ENCODE measurements at regions not wholly inside any gene's neighbourhood (a gene's known extent, or its start where the extent isn't known, plus 50 kb on each side); places are given as distances from the start of the nearest gene placed in this dataset.

DNA sequence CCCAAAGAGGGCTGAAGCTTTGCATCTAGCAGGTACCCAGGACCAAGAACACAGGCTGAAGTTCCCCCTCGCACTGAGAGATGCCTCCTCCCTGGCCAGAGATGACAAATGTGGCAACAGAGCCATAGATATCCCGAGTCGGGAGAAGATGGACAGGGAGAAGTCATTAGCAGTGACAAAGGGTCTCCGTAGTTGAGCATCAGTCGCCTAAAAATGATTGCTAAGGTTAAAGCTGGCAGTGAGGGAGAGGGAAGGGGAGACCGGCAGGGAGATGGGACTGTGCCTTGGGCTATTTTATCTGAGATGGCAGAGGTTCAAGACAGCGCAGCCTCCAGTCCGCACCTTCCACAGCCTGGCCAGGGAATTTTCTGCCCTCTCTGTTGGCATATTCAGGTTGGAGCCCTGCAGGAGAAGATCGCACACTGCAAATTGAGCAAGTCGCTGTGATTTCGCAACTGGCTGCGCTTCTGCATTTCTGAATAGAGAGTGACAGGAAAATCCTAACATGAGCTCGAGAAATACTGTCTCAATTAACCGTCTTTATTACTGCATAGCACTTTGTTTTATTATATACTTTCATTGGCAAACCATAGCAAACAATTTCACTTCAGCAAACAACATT lies 238.9 kb upstream of the GPR26 start:
- no peaks in the 10 kb centered on the region for H3K4me1 ChIP-seq (replicated peaks)
- no peaks in the 10 kb centered on the region for H3K9me3 ChIP-seq (replicated peaks)
- H3K4me3 ChIP-seq, result no peak overlapping the region
- peaks cover 28% of the 10 kb centered on the region for H3K27me3 ChIP-seq (replicated peaks)
- no peak overlapping the region for H3K27ac ChIP-seq
- H3K36me3 ChIP-seq, result no peaks in the 10 kb centered on the region
- no peak for DNase-seq (ENCODE audit: low read depth in 1 of 2, low spot score in 2 of 2)

DNA sequence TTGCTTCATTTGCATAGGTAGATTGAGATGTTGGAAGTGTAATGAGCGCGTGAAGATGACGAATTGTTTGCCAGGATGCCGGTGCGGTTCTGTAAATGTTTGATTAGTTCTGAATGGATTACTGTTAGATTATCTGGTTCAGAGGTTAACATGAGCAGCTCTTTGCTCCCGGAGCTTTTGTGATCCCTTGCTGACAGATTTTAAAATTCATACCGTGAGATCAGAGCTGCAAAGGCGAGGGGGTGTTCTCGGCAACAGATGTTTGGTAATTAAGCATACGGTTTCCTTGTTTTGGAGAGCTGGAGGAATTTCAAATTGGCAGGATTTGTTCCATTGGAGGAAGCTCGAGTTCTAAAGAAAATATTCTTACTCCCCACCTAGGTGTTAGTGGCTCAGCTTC lies 237.8 kb upstream of the GPR26 start:
- no peak overlapping the region for H3K27ac ChIP-seq
- no peaks in the 10 kb centered on the region for H3K9me3 ChIP-seq (replicated peaks)
- no peaks in the 10 kb centered on the region for H3K36me3 ChIP-seq
- H3K27me3 ChIP-seq (replicated peaks), result peaks cover 28% of the 10 kb centered on the region
- no peaks in the 10 kb centered on the region for H3K4me1 ChIP-seq (replicated peaks)
- DNase-seq (ENCODE audit: low read depth in 1 of 2, low spot score in 2 of 2), result no peak
- no peak overlapping the region for H3K4me3 ChIP-seq

DNA sequence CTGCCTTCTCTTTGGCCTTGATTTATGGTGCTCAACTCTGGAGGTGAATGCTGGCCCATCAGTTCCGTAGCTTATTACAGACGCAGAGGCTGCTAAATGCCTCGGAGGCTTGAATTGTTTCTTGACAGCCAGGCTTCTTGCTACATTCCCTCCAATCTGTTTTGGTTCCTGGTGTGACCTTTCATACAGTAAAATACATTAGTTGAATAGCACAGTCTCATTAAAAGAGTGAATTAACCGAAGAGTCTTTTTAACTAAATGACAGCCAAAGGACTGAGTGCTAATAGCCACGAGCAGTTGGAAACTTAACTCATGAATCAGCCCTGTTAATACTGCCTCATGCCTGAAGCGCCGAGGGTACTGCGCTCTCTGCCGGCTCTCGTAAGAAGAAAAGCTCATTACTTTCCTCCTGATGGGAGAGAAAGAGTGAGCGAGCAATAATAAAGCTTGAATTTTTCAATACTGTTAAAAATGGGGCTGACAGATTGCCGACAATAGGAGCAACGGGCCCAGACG lies 236.4 kb upstream of the GPR26 start:
- H3K27me3 ChIP-seq (replicated peaks), result peaks cover 28% of the 10 kb centered on the region
- no peak overlapping the region for H3K4me3 ChIP-seq
- no peaks in the 10 kb centered on the region for H3K9me3 ChIP-seq (replicated peaks)
- DNase-seq (ENCODE audit: low read depth in 1 of 2, low spot score in 2 of 2), result no peak
- H3K36me3 ChIP-seq, result no peaks in the 10 kb centered on the region
- H3K4me1 ChIP-seq (replicated peaks), result no peaks in the 10 kb centered on the region
- no peak overlapping the region for H3K27ac ChIP-seq

DNA sequence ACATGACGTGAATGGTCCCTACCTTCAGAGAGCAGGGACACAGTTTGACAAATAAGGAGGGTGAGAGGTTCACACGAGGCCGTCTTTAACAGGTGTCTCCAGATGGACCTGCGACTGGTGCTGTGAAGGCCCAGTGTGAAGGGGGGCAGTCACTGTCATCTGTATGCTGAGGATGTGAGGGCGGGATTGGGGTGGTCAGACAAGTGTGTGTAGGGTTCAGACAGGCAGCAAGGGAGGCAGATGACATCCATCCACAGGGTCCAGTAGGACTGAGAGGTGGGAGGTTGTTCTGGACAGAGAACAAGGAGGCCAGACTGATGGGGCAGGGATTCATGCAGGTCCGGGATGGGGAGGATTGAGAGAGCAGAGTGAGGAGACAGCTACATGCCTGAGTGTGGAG lies 232.6 kb upstream of the GPR26 start:
- no peaks in the 10 kb centered on the region for H3K9me3 ChIP-seq (replicated peaks)
- DNase-seq (ENCODE audit: low read depth in 1 of 2, low spot score in 2 of 2), result no peak
- no peaks in the 10 kb centered on the region for H3K36me3 ChIP-seq
- H3K4me1 ChIP-seq (replicated peaks), result no peaks in the 10 kb centered on the region
- no peak overlapping the region for H3K4me3 ChIP-seq
- no peak overlapping the region for H3K27ac ChIP-seq
- peaks cover 8% of the 10 kb centered on the region for H3K27me3 ChIP-seq (replicated peaks)

DNA sequence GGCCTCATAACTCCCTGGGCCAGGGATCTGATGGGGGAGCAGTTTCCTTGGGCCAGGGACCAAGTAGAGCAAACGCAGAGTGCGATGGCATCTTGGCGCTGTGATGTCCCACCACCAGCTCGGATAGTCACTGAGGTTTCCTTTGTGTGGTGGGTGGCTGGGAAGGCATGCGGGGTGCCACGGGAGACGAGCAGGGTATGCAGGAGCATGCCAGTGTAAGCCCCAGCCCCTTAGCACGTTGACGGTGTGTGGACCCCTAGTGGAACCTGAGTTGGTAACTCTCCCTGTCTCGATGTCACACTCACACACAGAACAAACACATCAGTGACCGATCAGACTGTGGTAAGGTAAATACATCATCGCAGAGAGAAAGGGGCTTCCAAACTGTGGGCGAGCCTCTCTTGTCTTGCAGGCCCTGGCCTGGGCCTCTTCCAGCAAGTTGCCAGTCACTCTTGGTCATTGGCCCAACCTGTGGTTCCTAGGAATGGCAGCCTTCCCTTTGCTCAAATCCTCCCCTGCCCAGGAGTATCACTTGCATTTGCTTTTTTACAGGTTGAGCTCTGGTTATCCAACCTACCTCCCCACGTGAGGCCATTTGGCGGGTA lies 231.6 kb upstream of the GPR26 start:
- Histone ChIP-seq H3K27ac (no peak overlapping the region), H3K27me3 (replicated peaks) (peaks cover 4% of the 10 kb centered on the region), H3K9me3 (replicated peaks) (no peaks in the 10 kb centered on the region), H3K36me3 (no peaks in the 10 kb centered on the region), H3K4me1 (replicated peaks) (no peaks in the 10 kb centered on the region), H3K4me3 (no peak overlapping the region)
- no peak for DNase-seq (ENCODE audit: low read depth in 1 of 2, low spot score in 2 of 2)

DNA sequence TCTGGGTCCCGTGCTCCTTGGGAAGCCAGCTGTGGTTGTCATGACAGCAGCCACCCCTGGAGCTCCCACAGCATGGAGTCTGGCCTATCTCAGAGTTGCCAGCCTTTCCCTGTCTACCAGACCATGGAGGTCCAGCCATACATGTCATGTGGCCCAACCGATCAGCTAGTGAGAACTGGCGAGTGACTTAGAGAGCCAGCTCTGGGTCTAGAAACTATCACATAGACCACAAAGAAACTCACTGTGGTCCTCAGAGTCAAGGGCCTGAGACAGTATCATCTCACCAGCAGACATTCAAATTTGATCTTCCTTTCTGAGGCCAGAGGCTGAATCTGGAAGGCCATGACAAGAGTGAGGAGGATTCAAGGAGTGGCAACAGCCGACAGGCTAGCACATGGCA lies 223.3 kb upstream of the GPR26 start:
- Histone ChIP-seq H3K4me1 (replicated peaks) (no peaks in the 10 kb centered on the region), H3K9me3 (replicated peaks) (no peaks in the 10 kb centered on the region), H3K4me3 (no peak overlapping the region), H3K27ac (no peak overlapping the region), H3K27me3 (replicated peaks) (no peaks in the 10 kb centered on the region), H3K36me3 (no peaks in the 10 kb centered on the region)
- DNase-seq (ENCODE audit: low read depth in 1 of 2, low spot score in 2 of 2), result no peak

DNA sequence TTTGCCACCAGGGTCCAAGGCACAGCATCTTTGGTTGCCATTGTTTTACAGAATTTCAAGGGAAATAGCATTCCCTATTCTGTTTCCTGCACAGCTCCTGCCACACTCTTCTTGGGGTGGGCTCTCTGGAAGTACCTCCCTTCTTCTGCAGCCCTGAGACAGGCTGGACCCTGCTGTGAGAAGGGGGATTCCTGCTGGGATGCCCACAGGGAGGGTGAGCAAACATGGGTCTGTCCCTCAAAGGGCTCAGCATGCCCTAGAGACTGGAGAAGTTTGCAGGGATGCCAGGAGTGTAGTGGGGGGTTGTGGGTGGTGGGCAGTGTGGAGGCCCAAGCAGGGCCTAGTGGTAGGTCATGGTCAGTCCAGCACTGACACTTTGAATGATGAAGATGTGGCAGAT lies 222.2 kb upstream of the GPR26 start:
- Histone ChIP-seq H3K4me3 (no peak overlapping the region), H3K27me3 (replicated peaks) (no peaks in the 10 kb centered on the region), H3K4me1 (replicated peaks) (no peaks in the 10 kb centered on the region), H3K36me3 (no peaks in the 10 kb centered on the region), H3K27ac (no peak overlapping the region), H3K9me3 (replicated peaks) (no peaks in the 10 kb centered on the region)
- DNase-seq (ENCODE audit: low read depth in 1 of 2, low spot score in 2 of 2), result no peak

DNA sequence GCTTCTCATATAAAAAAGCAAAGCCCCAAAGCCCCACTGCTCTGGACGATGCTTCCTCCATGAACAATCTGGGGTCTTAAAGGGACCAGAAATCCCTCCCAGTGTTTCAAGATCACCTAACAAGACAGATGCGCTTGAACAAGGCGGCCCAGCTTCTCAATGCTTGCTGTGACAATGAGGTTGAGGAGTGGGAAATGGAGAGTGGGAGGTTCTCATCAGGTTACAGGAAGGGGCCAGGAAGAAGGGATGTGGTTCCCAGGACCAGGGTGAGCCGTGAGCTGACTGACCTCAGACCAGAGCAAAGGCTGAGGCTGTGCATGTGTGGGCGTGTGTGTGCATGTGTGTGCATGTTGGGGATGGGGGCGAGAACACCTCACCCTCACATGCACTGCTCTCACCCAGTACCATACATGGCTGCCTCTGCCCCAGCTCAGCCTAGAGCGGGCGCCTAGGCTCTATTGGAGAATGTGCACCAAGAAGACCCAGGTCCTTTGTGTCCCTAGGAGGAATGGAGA lies 220.8 kb upstream of the GPR26 start:
- Histone ChIP-seq H3K9me3 (replicated peaks) (no peaks in the 10 kb centered on the region), H3K27me3 (replicated peaks) (no peaks in the 10 kb centered on the region), H3K4me3 (no peak overlapping the region), H3K4me1 (replicated peaks) (no peaks in the 10 kb centered on the region), H3K27ac (no peak overlapping the region), H3K36me3 (no peaks in the 10 kb centered on the region)
- DNase-seq (ENCODE audit: low read depth in 1 of 2, low spot score in 2 of 2), result no peak

DNA sequence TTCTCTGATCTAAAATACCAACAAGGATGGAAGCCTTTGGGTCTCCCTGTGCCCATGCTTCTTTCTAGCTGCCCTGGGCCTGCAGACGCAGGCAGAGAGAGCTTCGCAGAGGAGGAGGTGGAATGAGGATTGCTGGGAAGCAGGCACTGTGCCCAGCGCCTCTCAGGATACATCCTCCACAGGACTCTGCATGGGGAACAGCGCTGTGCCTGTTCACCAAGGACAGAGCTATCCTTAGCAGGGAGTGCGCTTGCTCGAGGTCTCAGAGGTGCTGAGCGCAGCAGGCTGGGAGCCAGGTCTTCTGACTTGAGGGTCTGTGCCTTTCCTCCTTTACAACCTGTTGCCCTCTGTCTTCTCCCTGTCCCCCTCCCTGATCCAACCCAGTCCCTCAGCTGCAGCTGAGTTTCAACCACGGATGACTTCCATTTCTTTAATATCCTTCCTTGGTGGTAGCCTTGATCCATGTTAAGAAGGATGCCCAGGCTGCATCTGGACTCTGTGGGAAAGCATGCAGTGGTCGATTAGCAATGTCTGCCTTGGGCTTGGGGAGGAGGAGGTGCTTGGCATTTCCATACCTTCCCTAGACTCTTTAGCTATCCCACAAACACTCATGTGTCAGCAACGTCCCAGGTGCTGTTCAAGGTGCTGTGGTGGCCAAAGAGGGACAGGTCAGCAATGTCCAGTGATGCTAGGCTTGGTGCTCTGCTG lies 219.6 kb upstream of the GPR26 start:
- no peak for DNase-seq (ENCODE audit: low read depth in 1 of 2, low spot score in 2 of 2)
- no peaks in the 10 kb centered on the region for H3K36me3 ChIP-seq
- H3K27ac ChIP-seq, result no peak overlapping the region
- H3K9me3 ChIP-seq (replicated peaks), result no peaks in the 10 kb centered on the region
- H3K27me3 ChIP-seq (replicated peaks), result no peaks in the 10 kb centered on the region
- H3K4me1 ChIP-seq (replicated peaks), result no peaks in the 10 kb centered on the region
- no peak overlapping the region for H3K4me3 ChIP-seq

DNA sequence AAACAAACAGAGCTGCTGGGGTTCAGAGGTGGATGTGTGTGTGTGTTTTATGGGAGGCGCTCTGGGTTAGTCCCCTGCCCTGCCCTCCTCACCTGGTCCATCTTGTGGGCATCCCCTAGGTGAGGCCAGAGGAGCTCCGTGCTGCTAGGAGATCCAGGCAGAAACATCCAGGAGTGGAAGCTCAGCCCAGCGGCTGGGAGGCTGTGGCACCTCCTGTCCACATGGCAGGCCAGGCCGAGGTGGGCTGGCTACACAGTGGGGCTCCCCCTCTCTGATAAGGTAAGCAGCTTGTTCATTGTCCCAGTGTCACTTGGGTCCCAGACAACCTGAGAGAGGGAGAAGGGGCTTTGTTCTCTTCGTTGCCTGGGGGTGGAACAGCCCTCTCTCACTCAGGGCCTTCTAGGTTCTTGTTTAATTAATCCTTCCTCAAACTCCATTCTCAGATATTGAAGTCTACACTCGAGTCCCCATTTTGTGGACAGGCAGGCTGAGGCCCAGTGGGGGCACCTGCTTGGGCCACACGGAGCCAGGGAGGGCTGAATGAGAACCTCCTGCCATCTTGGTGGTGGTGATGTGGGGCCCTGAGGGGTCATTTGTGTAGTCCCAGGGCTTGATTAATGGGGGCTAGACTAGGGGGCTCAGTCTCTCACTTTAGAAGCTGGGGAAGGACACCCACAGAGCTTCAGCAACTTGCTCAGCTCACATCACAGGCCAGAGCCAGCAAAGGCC lies 216.8 kb upstream of the GPR26 start:
- H3K4me1 ChIP-seq (replicated peaks), result no peaks in the 10 kb centered on the region
- no peaks in the 10 kb centered on the region for H3K36me3 ChIP-seq
- no peak overlapping the region for H3K27ac ChIP-seq
- H3K9me3 ChIP-seq (replicated peaks), result no peaks in the 10 kb centered on the region
- H3K27me3 ChIP-seq (replicated peaks), result no peaks in the 10 kb centered on the region
- DNase-seq (ENCODE audit: low read depth in 1 of 2, low spot score in 2 of 2), result no peak
- H3K4me3 ChIP-seq, result no peak overlapping the region

DNA sequence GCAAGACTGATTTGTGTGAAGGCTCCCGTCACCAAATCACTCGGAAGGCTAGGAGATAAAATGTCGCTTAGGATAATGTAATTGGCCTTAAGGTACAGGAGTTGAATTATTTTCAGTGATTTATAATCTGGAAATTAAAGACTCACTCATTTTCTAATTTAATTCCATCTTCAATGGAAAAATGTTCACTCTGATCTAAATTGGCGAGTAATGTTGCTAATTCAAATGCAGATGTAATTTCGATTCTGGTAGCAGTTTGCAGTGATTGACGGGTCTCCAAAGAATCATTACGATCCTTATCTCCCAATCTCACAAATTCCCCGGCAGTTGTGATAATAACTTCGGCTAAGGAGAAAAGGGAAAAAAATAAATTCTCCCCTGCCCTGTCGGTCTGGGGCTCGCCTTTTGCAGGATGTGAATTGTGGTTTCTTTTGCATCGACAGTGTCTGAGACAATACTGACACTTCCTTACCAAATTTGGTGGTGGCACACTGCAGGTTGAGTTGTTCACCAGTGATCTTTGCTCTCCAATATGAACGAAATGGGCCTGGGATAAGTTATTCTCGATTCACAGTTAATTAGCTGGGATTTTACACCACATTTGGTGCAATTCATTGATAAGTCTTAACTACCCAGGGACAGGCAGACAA lies 215.1 kb upstream of the GPR26 start:
- no peaks in the 10 kb centered on the region for H3K36me3 ChIP-seq
- H3K9me3 ChIP-seq (replicated peaks), result no peaks in the 10 kb centered on the region
- no peaks in the 10 kb centered on the region for H3K27me3 ChIP-seq (replicated peaks)
- no peak for DNase-seq (ENCODE audit: low read depth in 1 of 2, low spot score in 2 of 2)
- no peak overlapping the region for H3K4me3 ChIP-seq
- no peak overlapping the region for H3K27ac ChIP-seq
- no peaks in the 10 kb centered on the region for H3K4me1 ChIP-seq (replicated peaks)

DNA sequence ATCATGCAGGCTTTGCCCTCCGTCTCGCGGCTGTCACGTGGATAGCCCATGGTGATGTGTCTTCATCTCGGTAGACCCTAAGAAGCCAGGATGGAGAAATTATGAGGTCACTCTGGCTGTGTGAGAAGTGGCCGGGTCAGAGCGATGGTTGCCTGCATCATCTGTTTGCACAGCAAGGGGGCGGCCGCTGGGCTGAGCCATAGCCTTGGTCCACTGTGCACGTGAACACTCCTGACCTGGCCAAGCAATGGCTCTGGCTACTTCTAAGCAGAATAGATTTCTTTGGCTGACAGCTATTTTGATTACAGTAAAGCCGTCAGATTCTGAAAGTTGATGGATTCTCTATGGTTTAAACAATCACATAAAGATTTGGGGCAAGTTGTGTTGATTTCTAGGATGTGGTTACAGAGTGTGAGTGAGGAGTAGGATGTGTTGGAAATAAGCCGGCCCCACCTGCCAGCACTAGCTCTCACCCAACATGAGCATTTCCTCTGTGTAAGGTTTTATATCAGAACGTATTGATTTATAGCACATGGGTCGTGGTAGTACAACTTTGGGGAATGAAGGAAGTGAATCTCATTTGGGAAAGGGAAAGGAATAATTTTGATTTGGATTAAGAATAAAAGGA lies 214.4 kb upstream of the GPR26 start:
- Histone ChIP-seq H3K4me3 (no peak overlapping the region), H3K36me3 (no peaks in the 10 kb centered on the region), H3K27me3 (replicated peaks) (no peaks in the 10 kb centered on the region), H3K4me1 (replicated peaks) (no peaks in the 10 kb centered on the region), H3K27ac (no peak overlapping the region), H3K9me3 (replicated peaks) (no peaks in the 10 kb centered on the region)
- DNase-seq (ENCODE audit: low read depth in 1 of 2, low spot score in 2 of 2), result no peak

DNA sequence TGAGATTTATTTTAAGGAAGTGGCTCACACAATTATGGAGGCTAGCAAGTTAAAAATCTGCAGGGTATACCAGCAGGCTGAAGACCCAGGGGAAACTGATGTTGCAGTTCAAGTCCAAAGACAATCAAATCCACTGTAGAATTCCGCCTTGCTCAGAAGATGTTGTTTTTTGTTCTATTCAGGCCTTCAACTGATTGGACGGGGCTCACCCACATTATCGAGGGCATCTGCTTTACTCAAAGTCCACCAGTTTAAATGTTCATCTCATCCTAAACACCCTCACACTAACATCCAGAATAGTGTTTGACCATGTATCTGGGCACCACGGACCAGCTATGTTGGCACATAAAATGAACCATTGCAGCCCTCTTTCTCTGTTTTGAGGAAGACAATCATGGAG lies 211.2 kb upstream of the GPR26 start:
- DNase-seq (ENCODE audit: low read depth in 1 of 2, low spot score in 2 of 2), result no peak
- no peaks in the 10 kb centered on the region for H3K4me1 ChIP-seq (replicated peaks)
- H3K4me3 ChIP-seq, result no peak overlapping the region
- H3K27me3 ChIP-seq (replicated peaks), result no peaks in the 10 kb centered on the region; the same call in 1 of the 2 replicates
- no peaks in the 10 kb centered on the region for H3K36me3 ChIP-seq
- H3K9me3 ChIP-seq (replicated peaks), result no peaks in the 10 kb centered on the region
- H3K27ac ChIP-seq, result no peak overlapping the region

Measured in SJSA1 (cell line).